ENCODE measurements at regions not wholly inside any gene's neighbourhood (a gene's known extent, or its start where the extent isn't known, plus 50 kb on each side); places are given as distances from the start of the nearest gene placed in this dataset.

DNA sequence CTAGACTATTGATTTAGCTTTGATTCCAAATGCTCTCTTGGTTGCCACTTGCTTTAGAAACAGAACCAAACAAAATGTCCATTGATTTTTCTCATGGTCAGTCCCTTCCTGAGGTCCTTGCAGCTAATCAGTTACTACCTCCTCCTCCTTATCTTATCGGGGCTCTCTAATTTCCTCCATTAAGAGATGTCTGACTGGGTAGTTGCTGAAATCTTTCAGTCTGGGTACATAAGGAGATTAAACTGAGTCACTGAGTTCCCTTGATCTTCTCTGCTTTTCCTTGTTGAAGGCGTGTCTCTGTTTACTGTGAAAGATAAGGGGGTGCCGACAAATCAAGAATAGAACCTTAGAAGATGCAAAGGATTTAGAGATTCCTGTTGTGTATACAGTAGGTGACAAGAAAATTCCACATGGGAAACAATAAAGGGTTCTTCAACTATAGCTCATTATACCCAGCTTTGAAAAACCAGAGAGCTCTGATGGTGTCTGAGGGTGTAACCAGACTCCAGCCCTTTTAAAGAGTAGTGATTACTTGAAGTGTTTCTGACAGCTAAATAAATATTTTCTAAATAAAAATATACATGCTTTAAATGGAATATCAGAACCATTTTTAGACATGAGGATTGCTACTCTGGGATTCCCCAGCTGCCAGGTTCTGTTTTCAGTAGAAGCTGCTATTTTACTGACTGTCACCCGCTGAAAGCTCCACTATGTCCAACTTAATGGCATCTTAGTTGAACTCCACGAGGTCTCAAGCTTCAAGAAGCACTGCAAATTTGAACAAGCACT lies 791.3 kb upstream of the SOX9 start:
- 72% methylated on average over 5 of the region's 5 CpGs for WGBS

GRCh38 chr17:71330099-71330375 lies 790.8 kb upstream of the SOX9 start:
- no peaks in the 10 kb centered on the region for H3K27me3 ChIP-seq
- H3K4me3 ChIP-seq = no peak overlapping the region
- TF ChIP-seq EP300 (IDR thresholded peaks at IDR 0.05) = no peak
- TF ChIP-seq POLR2AphosphoS5 (IDR thresholded peaks at IDR 0.05) = no peak
- no peak for TF ChIP-seq POLR2A (IDR thresholded peaks at IDR 0.05; ENCODE audit: low read depth)
- TF ChIP-seq, protein P1, sequence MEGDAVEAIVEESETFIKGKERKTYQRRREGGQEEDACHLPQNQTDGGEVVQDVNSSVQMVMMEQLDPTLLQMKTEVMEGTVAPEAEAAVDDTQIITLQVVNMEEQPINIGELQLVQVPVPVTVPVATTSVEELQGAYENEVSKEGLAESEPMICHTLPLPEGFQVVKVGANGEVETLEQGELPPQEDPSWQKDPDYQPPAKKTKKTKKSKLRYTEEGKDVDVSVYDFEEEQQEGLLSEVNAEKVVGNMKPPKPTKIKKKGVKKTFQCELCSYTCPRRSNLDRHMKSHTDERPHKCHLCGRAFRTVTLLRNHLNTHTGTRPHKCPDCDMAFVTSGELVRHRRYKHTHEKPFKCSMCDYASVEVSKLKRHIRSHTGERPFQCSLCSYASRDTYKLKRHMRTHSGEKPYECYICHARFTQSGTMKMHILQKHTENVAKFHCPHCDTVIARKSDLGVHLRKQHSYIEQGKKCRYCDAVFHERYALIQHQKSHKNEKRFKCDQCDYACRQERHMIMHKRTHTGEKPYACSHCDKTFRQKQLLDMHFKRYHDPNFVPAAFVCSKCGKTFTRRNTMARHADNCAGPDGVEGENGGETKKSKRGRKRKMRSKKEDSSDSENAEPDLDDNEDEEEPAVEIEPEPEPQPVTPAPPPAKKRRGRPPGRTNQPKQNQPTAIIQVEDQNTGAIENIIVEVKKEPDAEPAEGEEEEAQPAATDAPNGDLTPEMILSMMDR (IDR thresholded peaks at IDR 0.05) = no peak
- H3K4me1 ChIP-seq = no peaks in the 10 kb centered on the region
- intact Hi-C loops (cut with DNase I) = no loop called here
- 81% methylated on average over 2 of the region's 2 CpGs for WGBS
- H3K27ac ChIP-seq (replicated peaks in 1 of 4) = no peak overlapping the region
- DNase-seq (ENCODE audit: extremely low spot score) = no peak
- H3K9me3 ChIP-seq = no peaks in the 10 kb centered on the region
- H3K36me3 ChIP-seq = no peaks in the 10 kb centered on the region

More for the DNA sequence above, 791.3 kb upstream of the SOX9 start:
- no peak overlapping the region for H3K27ac ChIP-seq (replicated peaks in 1 of 4)
- H3K27me3 ChIP-seq = no peaks in the 10 kb centered on the region
- TF ChIP-seq EP300 (IDR thresholded peaks at IDR 0.05) (no peak), POLR2A (IDR thresholded peaks at IDR 0.05; ENCODE audit: low read depth) (no peak), POLR2AphosphoS5 (IDR thresholded peaks at IDR 0.05) (no peak)
- TF ChIP-seq, protein P1 (IDR thresholded peaks at IDR 0.05) = no peak
- DNase-seq (ENCODE audit: extremely low spot score) = no peak
- H3K4me1 ChIP-seq = no peaks in the 10 kb centered on the region
- no peak overlapping the region for H3K4me3 ChIP-seq
- no peaks in the 10 kb centered on the region for H3K36me3 ChIP-seq
- intact Hi-C loops (cut with DNase I) = no loop called here
- H3K9me3 ChIP-seq = no peaks in the 10 kb centered on the region

GRCh38 chr17:71331754-71332325 lies 789.0 kb upstream of the SOX9 start:
- WGBS = 67% methylated on average over 5 of the region's 5 CpGs
- no peaks in the 10 kb centered on the region for H3K9me3 ChIP-seq
- H3K27ac ChIP-seq (replicated peaks in 1 of 4) = no peak overlapping the region
- no peaks in the 10 kb centered on the region for H3K36me3 ChIP-seq
- no peaks in the 10 kb centered on the region for H3K27me3 ChIP-seq
- no peaks in the 10 kb centered on the region for H3K4me1 ChIP-seq
- TF ChIP-seq POLR2A (IDR thresholded peaks at IDR 0.05; ENCODE audit: low read depth) = no peak
- no peak for TF ChIP-seq EP300 (IDR thresholded peaks at IDR 0.05)
- DNase-seq (ENCODE audit: extremely low spot score) = no peak
- no peak overlapping the region for H3K4me3 ChIP-seq
- intact Hi-C loops (cut with DNase I) = no loop called here

DNA sequence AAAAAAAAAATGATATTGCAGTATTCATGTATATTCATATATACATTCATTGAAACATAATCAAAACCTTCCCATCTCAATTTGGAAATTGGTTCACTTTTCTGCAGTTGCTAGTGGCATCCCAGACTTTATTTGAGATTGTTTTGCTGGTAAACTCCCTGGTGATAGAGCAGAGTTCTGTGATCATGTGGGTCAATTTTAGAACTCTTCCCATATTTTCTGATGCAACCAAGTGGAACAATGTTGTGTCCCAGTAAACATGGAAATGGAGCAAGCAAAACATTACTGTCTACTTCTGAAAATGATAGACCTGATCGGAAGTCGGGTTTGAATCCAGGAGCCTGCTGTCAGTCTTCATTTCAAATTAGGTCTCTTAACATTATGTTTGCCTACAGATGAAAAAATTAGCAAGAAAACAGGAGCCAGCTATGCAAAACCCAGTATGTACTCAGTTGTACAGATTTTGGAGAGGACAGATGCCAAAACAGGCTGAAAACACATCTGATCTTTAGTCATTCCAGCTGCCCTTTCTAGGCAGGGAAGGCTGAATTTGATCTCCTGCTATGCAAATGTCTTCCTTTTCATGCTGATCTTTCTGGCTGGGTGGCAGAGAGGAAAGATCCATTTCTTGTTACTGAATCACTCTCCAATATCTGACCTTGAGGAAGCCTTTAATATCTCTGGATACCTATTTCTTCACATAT lies 786.6 kb upstream of the SOX9 start:
- Histone ChIP-seq H3K9me3 (no peaks in the 10 kb centered on the region), H3K36me3 (no peaks in the 10 kb centered on the region), H3K27ac (replicated peaks in 1 of 4) (no peak overlapping the region), H3K4me1 (no peaks in the 10 kb centered on the region), H3K27me3 (no peaks in the 10 kb centered on the region), H3K4me3 (no peak overlapping the region)
- DNase-seq (ENCODE audit: extremely low spot score) = no peak
- intact Hi-C loops (cut with DNase I) = no loop called here
- 80% methylated on average over 2 of the region's 2 CpGs for WGBS
- TF ChIP-seq POLR2A (IDR thresholded peaks at IDR 0.05; ENCODE audit: low read depth) = no peak
- TF ChIP-seq, protein P1 (IDR thresholded peaks at IDR 0.05) = no peak
- TF ChIP-seq EP300 (IDR thresholded peaks at IDR 0.05) = no peak
- no peak for TF ChIP-seq POLR2AphosphoS5 (IDR thresholded peaks at IDR 0.05)

DNA sequence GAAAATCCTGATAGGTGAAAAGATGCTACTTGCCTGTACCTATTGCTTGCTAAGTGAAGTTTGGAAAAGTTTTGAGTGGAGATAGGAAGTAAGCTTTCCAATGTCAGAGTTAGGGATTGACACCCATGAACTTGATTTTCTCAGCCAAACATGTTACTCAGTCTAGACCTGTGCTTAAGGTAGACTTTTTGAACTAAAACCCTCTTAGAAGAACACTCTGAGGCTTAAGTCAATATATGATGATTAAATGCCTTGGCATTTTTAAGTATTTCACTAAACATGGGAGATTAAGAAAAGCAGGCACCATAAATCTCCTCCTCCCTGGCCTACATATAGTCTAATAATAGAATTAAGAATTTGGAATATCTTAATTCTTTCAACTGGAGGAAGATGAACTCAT lies 785.6 kb upstream of the SOX9 start:
- H3K27ac ChIP-seq (replicated peaks in 1 of 4) = no peak overlapping the region
- H3K4me3 ChIP-seq = no peak overlapping the region
- no peaks in the 10 kb centered on the region for H3K4me1 ChIP-seq
- no peak for DNase-seq (ENCODE audit: extremely low spot score)
- no peaks in the 10 kb centered on the region for H3K36me3 ChIP-seq
- no peaks in the 10 kb centered on the region for H3K27me3 ChIP-seq
- TF ChIP-seq EP300 (IDR thresholded peaks at IDR 0.05) (no peak), POLR2AphosphoS5 (IDR thresholded peaks at IDR 0.05) (no peak), POLR2A (IDR thresholded peaks at IDR 0.05; ENCODE audit: low read depth) (no peak)
- TF ChIP-seq, protein P1 (IDR thresholded peaks at IDR 0.05) = no peak
- no peaks in the 10 kb centered on the region for H3K9me3 ChIP-seq
- intact Hi-C loops (cut with DNase I) = no loop called here
